ENCODE measurements at regions not wholly inside any gene's neighbourhood (a gene's known extent, or its start where the extent isn't known, plus 50 kb on each side); places are given as distances from the start of the nearest gene placed in this dataset.

GRCh38 chr2:126600742-126601141 lies 55.2 kb upstream of the GYPC start:
- Histone ChIP-seq H3K4me3 (no peak overlapping the region), H3K4me2 (no peak overlapping the region), H3K4me1 (ENCODE audit: insufficient read depth) (no peaks in the 10 kb centered on the region), H3K36me3 (ENCODE audit: insufficient read depth) (no peaks in the 10 kb centered on the region), H3K27me3 (ENCODE audit: insufficient read depth) (no peaks in the 10 kb centered on the region), H3F3A (replicated peaks; ENCODE audit: low read depth) (no peaks in the 10 kb centered on the region), H3K9me2 (ENCODE audit: insufficient read depth) (peaks cover 5% of the 10 kb centered on the region; the same call in 1 of the 2 replicates), H4K20me1 (replicated peaks; ENCODE audit: insufficient read depth) (no peaks in the 10 kb centered on the region), H2AFZ (no peak overlapping the region; the same call in 1 of the 2 replicates), H3K79me2 (replicated peaks; ENCODE audit: insufficient read depth) (no peaks in the 10 kb centered on the region), H3K27ac (ENCODE audit: low read depth) (no peak overlapping the region)
- H3K27me3 Mint-ChIP-seq (ENCODE audit: insufficient read depth, low read depth, poor library complexity) = peaks cover 1% of the 10 kb centered on the region
- H3K9me3 Mint-ChIP-seq = peaks cover 24% of the 10 kb centered on the region
- no peak for DNase-seq (ENCODE audit: low spot score)
- no peak overlapping the region for H3K4me3 Mint-ChIP-seq
- ATAC-seq = no peak
- peaks cover 23% of the 10 kb centered on the region for H3K36me3 Mint-ChIP-seq (ENCODE audit: low read depth)
- no peaks in the 10 kb centered on the region for H3K4me1 Mint-ChIP-seq
- no peak overlapping the region for H3K27ac Mint-ChIP-seq
- TF ChIP-seq REST (IDR thresholded peaks at IDR 0.05; ENCODE audit: unreplicated experiment) (no peak), EZH2phosphoT487 (IDR thresholded peaks at IDR 0.05; ENCODE audit: unreplicated experiment) (no peak), CTCF (conservative IDR thresholded peaks at IDR 0.05; ENCODE audit: low read depth in 2 of 2) (no peak), POLR2AphosphoS5 (IDR thresholded peaks at IDR 0.05; ENCODE audit: low read depth) (no peak), ZNF331 (CRISPR knock-in tag; IDR thresholded peaks at IDR 0.05; ENCODE audit: low read depth) (no peak), ZNF114 (CRISPR knock-in tag; IDR thresholded peaks at IDR 0.05) (no peak), STAT1 (IDR thresholded peaks at IDR 0.05; ENCODE audit: unreplicated experiment) (no peak), EZH2 (IDR thresholded peaks at IDR 0.05; ENCODE audit: low read depth, unreplicated experiment) (no peak), ZNF462 (CRISPR knock-in tag; IDR thresholded peaks at IDR 0.05) (no peak), JUNB (IDR thresholded peaks at IDR 0.05; ENCODE audit: unreplicated experiment) (no peak), NANOG (IDR thresholded peaks at IDR 0.05; ENCODE audit: borderline replicate concordance) (no peak), CREB1 (CRISPR knock-in tag; IDR thresholded peaks at IDR 0.05; ENCODE audit: low read depth) (no peak)
